NOMO-1 (cell line): ENCODE measurements at regions not wholly inside any gene's neighbourhood (a gene's known extent, or its start where the extent isn't known, plus 50 kb on each side); places are given as distances from the start of the nearest gene placed in this dataset.

Experiments
- DNase-seq, 2 experiments: peaks; one replicate each; lab custom pipeline; 2025; ENCODE audit not compliant: unreplicated experiment in 2 of 2; lab: John Stamatoyannopoulos, UW

- no peak for DNase-seq
Observed at GRCh38 chr3:66740260-66740659, 239.4 kb upstream of the LRIG1 start.

- DNase-seq = no peak
Observed at GRCh38 chr3:66744521-66744920, 243.7 kb upstream of the LRIG1 start.

- no peak for DNase-seq
Observed at GRCh38 chr3:66744986-66745385, 244.2 kb upstream of the LRIG1 start.

DNA sequence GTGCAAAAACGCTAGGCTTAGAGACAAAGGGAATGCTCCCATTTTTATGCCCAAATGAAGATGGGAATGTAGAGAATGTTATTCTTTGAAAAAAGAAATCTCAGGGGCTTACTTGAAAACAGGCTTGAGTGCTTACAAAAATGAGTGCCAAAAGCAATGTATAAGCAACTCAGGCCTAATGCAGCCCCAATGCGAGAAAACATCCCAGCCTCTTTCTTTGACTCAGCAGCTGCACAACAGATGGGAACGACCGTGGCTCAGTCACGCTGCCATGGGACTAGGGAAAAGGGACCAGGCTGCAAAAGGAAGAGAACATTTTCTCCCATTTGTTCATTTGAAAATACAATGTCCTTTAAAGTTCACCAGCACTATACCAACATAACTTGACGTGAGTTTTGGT lies 246.4 kb upstream of the LRIG1 start:
- no peak for DNase-seq

DNA sequence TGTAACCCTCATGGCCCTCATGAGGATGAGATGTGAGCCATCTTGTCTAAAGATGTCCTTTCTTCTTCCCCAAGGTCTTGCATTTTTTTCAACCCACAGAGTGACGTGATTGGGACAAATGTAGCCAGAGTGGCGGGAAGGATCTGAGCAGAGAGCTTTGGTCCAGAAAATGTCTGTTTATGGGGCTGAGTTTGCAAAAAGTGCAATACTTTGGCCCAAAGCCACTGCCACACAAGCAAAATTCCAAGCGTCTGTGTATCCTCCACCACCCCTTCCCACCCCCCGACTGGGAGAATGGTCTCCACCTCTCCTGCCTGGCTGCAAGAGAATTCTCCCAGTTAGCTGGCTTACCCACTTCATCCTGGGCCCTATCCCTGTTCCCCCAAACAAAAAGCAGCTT lies 246.9 kb upstream of the LRIG1 start:
- no peak for DNase-seq

GRCh38 chr3:66748175-66748876 lies 247.5 kb upstream of the LRIG1 start:
- no peak for DNase-seq

DNA sequence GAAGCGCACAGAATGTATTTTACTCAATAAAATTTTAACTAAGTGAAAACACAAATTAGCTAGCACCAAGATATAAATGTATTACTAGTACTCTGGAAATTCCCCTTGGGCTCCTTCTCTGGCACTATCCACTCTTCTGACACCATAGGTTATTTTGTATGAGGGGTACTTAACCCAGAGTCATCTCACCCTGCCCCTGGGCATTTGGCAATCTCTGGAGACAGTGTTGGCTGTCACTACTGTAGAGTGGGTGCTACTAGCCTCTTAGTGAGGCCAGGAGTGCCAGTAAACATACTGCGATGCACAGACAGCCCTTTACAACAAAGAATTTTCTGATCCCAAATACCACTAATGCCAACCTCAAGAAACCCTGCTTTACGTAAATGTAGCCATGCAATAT lies 246.3 kb upstream of the KBTBD8 start:
- DNase-seq = no peak

DNA sequence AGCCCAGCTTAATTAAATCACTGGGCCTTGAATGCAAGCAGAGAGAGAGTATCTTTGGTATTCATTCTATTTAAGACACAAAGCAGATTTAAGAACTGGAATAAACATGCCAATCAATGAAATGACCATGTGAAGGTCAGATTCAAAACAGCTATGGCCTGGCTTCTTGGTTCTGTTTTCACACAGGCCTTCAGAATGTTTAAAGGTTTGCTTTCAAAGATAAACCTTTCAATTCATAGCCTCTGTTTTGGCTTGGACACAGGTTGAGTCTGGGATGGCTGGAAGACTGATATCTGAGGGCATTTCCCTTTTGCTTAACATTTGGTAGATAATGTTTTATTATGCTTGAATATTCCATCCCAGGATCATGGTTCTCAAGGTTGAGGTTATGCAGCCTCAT lies 244.4 kb upstream of the KBTBD8 start:
- DNase-seq = no peak

- no peak for DNase-seq
Observed at GRCh38 chr3:66754613-66755012, 243.5 kb upstream of the KBTBD8 start.

GRCh38 chr3:66755924-66756323 lies 242.2 kb upstream of the KBTBD8 start:
- DNase-seq = no peak

- no peak for DNase-seq
Observed at GRCh38 chr3:66756468-66757036, 241.6 kb upstream of the KBTBD8 start.

DNA sequence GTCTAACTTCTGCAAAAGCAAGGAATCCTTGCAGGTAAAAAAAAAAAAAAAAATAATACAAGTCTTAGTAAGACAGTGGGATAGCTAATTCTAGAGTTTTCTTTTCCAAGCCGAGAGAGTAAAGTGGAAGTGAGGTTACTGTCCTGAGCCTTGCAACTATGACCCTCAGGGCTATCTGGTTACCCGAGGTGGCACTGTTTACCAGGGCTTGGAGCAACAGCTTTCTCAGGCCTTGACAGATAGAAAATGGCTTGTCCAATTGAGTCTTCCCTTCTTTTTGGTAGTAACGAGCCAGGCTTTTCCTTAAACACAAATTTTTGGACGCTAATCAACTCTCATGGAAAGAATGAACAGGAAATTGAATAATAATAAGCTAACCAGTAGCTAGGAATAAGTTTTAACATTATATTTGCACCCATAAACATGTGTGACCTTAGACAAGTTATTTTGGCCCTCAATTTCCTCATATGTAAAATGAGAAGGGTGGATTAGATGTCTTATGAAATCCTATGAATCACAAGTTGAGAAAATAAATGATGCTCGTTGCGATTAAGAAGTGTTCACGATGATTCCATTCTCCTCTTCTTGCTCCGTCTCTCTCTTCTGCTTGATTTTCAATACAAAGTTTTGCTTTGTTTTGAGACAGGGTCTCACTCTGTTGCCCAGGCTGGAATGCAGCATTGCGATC lies 236.9 kb upstream of the KBTBD8 start:
- DNase-seq = no peak

DNA sequence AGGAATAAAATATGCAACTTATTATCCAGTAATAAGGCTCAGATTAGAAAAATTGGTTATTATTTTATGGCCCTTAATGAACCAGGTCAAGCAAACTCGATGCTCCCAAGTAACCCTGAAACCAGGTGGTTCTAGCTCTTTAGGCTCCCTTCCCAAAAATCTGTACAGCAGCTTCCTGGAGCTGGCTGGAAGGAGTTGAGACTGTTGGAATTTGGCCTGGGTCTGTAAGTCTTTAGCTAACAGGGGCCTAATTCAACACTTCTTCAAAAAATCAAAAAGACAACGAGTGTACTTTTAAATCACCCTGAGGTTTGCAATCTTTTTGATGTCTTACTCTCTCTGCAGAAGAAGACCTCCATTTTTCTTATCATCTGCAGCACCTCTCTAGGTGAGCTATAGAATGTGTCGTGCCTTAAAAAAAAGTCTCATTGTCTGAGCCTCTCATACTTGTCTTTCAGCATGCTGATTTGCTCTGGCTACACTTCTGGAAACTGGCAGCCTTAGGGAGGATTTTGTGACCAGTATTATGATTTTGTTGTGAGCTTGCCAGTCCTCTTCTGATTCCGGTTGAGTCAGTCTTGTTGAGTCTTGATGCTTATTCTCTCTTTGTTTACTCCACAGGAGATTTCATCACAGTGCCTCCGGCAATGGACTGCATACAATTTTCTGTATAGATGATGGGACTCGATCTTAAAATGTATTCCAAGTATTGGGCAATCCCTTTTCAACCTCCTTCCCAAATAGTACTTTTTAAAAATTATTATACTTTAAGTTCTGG lies 235.0 kb upstream of the KBTBD8 start:
- no peak for DNase-seq

DNA sequence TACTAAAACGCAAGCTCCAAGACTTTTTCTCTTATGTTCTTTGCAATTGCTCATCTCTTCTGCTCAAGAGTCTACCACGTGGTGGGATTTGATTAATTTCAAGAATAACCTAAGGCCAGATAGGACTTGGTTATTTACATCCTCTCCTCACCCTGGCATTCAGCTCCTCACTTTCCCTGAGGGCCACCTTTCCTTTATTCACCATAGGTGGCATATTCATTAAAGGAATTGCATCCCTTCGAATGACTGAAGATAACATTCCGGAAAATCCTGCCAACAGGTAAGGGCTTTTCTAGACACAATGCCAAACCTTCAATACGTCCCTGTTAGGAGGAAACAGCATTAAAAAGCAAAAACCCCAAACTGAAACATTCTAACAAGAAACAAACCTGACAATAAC lies 220.0 kb upstream of the KBTBD8 start:
- DNase-seq = no peak

DNA sequence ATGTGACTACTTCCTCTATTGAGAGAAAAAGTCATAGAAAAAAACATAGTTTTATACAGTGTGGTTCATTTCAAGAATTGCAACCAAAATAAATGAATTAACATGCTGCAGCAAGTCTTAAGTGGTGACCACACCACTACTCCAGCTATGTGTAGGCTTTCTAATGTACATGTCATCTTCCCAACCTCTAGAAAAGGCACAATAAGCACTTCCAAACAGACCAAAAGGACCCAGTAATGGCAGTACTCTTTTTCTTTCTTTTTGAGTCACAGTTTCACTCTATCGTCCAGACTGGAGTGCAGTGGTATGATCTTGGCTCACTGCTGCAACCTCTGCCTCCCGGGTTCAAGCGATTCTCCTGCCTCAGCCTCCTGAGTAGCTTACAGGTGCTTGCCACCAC lies 219.3 kb upstream of the KBTBD8 start:
- no peak for DNase-seq

- no peak for DNase-seq
Observed at GRCh38 chr3:66785191-66785909, 212.8 kb upstream of the KBTBD8 start.

GRCh38 chr3:66789580-66790237 lies 208.4 kb upstream of the KBTBD8 start:
- no peak for DNase-seq

GRCh38 chr3:66792086-66792485 lies 206.0 kb upstream of the KBTBD8 start:
- no peak for DNase-seq

DNA sequence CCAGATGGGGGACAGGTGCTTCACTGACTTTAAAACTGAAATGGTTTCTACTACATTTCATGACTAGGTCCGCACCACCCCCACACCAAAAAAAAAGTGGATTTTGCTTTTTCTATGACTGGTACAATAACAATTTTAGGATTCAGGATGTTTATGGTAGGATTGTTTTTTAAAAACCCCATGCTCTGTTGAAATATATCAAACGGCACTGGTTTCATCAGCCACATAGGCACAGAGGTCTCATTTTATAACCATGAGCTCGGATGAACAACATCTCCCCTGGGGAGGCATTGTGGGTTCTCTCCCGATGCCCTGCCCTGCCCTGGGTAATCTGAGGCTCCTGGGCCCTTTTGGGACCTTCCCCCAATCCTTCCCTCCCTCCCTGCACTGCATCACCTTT lies 202.7 kb upstream of the KBTBD8 start:
- DNase-seq = no peak

- DNase-seq = no peak
Observed at GRCh38 chr3:66796343-66796742, 201.8 kb upstream of the KBTBD8 start.
